NCI-H345 treated with DMSO at 0.1 percent for 48 hours (cell line): ENCODE measurements at regions not wholly inside any gene's neighbourhood (a gene's known extent, or its start where the extent isn't known, plus 50 kb on each side); places are given as distances from the start of the nearest gene placed in this dataset.
A peak's percentile ranks its signal among the peaks of the same experiment; 100 is the strongest.
"Not testable (repeated sequence)": the region's sequence is repeated elsewhere in the genome, so short reads cannot be mapped to it uniquely, and the experiment has no call there.

Experiments used
- DNase-seq: peaks from one replicate; lab custom pipeline; 2025; ENCODE audit not compliant: unreplicated experiment; lab: John Stamatoyannopoulos, UW

- DNase-seq = no peak
Observed at GRCh38 chr20:4441871-4442270, 192.8 kb upstream of the ADRA1D start.

- DNase-seq = no peak
Observed at GRCh38 chr20:4441191-4441590, 192.1 kb upstream of the ADRA1D start.

- DNase-seq = no peak
Observed at GRCh38 chr20:4439461-4439860, 190.4 kb upstream of the ADRA1D start.

GRCh38 chr20:4437131-4437530, 188.0 kb upstream of the ADRA1D start:
- no peak for DNase-seq

GRCh38 chr20:4435671-4436455, 186.8 kb upstream of the ADRA1D start:
- DNase-seq = no peak

- DNase-seq = no peak
Observed at GRCh38 chr20:4435225-4435624, 186.1 kb upstream of the ADRA1D start.

- DNase-seq = no peak
Observed at GRCh38 chr20:4434681-4435080, 185.6 kb upstream of the ADRA1D start.

DNA sequence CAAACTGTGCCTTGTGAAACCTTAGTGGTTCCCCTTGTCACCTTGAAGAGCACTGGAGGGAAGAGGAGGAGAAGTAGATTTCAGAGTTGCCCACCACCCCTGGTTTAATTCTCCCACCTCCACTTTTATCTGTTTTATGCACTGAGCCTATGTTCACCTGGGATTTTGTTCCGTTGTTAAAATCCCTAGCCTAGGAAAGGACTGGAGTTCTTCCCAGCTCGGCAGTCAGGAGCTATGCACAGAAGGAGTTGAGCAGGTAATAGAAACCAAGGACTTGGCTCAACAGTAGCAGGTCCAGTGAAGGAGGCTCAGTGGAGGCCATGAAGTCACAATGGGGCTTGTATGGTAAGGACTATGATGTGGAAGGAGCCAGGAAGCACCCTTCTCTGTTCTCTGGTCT, 182.4 kb upstream of the ADRA1D start:
- no peak for DNase-seq

- not testable (repeated sequence) for DNase-seq
Observed at GRCh38 chr20:4430826-4431225, 181.7 kb upstream of the ADRA1D start.

- DNase-seq = no peak
Observed at GRCh38 chr20:4427940-4428586, 179.0 kb upstream of the ADRA1D start.

GRCh38 chr20:4418141-4418540, 169.1 kb upstream of the ADRA1D start:
- no peak for DNase-seq

- DNase-seq = no peak
Observed at GRCh38 chr20:4415281-4415680, 166.2 kb upstream of the ADRA1D start.

GRCh38 chr20:4413314-4414049, 164.4 kb upstream of the ADRA1D start:
- DNase-seq = no peak

DNA sequence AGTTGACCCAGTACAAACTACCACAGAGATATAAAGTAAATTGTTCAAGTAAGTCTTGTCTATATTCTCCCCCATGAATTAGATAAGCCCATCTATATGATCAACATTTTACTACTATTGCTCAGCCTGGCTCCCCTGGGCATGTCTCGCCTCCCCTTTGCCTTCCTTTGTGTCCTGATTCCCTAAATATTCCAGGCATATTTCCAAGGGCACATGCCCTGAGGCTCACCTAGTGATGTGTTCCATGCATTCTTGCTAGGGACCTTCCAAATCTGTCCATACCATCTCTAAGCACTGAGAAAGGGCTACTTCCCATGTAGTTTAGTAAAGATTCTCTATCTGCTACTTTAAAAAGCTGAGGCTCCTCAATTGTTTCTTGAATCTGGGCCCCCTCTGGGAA, 163.1 kb upstream of the ADRA1D start:
- no peak for DNase-seq

- DNase-seq = no peak
Observed at GRCh38 chr20:4411744-4412143, 162.7 kb upstream of the ADRA1D start.

DNA sequence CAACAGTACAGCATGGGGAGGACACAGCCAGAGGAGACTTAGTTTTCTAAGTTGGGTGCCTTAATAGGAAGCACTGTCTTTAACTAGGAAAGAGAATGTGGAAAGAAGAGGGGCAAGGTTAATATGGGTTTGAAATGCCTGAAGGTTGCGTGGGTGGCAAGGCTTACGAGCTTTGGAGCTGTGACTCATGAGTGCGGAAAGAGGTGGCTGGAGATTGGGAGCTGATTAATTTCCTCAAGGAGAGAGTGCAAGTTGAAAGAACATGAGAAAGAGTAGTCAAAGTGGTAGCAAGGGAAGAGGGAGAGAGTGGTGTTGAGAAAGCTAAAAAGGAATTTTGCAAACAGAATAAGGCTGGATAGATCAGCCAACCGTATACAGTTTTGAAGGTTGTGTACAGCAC, 157.5 kb upstream of the ADRA1D start:
- DNase-seq = no peak

DNA sequence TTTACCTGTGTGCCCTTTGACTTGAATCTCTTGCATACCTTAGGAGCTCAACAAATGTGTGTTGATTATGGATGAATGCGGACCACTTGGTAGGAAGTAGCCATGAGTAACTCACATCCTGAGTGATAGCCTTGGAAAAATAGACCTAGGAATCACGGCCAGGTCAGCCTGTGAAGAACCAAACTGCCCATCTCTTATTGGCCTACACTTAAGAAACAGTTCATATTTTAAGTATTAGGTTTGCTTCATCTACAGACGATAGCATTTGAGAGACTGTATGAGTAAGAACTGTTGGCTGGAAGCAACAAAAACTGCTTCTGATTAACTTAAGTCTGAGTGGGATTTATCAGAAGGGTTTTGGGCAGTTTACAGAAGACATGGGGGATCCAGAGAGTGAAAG, 152.5 kb upstream of the ADRA1D start:
- DNase-seq = no peak

- no peak for DNase-seq
Observed at GRCh38 chr20:4384961-4385360, 135.9 kb upstream of the ADRA1D start.

DNA sequence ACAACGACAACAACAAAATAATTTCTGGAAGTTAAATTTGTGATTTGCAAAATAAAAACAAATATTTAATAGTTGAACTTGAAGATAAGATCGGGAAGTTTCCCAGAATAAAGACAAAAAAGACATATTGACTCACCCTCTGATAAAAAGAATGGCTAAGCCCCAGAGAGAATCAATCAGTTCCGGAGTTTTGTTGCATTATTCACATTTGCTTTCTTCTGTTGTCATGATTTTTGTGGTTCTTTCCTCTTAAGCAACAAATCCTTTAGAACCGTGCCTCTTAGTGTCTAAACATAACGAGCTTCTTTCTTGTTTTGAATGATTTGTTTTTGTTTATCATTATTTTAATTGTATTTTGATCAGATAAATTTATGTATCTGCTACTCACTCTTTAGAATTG, 134.9 kb upstream of the ADRA1D start:
- no peak for DNase-seq

GRCh38 chr20:4375881-4376280, 126.8 kb upstream of the ADRA1D start:
- DNase-seq = peak; percentile 3

DNA sequence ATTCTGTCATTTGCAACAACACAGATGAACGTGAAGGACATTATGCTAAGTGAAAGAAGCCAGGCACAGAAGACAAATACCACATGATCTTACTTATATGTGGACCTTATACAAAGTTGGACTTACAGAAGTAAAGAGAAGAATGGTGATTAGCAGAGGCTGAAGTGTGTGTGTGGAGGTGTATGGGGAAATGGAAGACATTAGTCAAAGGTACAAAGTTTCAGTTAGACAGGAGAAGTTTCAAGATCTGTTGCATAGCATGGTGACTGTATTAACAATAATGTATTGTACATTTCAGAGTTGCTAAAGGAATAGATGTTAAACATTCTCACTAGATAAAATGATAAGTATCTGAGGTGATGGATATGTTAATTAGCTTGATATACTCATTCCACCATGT, 124.4 kb upstream of the ADRA1D start:
- DNase-seq = no peak

GRCh38 chr20:4371623-4372251, 122.7 kb upstream of the ADRA1D start:
- DNase-seq = no peak
